SJCRH30 (cell line): ENCODE measurements at regions not wholly inside any gene's neighbourhood (a gene's known extent, or its start where the extent isn't known, plus 50 kb on each side); places are given as distances from the start of the nearest gene placed in this dataset.

Source experiments
- DNase-seq, 2 experiments: peaks; one replicate each; pipeline ENCODE4 v3.0.0-alpha.2; 2015 to 2020
- H3K27ac ChIP-seq: fragments of 250-450 bp; sonication (Bioruptor Pico); 2 replicates; pipeline ENCODE4 v1.5.1; 2020; ENCODE audit warnings: mild to moderate bottlenecking, moderate library complexity
- H3K27me3 ChIP-seq: fragments of 250-450 bp; sonication (Bioruptor Pico); 2 replicates; pipeline ENCODE4 v1.5.1; 2020; ENCODE audit warnings: mild to moderate bottlenecking, moderate library complexity
- H3K36me3 ChIP-seq: fragments of 250-450 bp; sonication (Bioruptor Pico); 2 replicates; pipeline ENCODE4 v1.5.1; 2020; ENCODE audit warnings: mild to moderate bottlenecking, moderate library complexity
- H3K4me1 ChIP-seq: fragments of 250-450 bp; sonication (Bioruptor Pico); 2 replicates; pipeline ENCODE4 v1.5.1; 2020; ENCODE audit warnings: mild to moderate bottlenecking, moderate library complexity
- H3K4me3 ChIP-seq: fragments of 250-450 bp; sonication (Bioruptor Pico); 2 replicates; pipeline ENCODE4 v1.5.1; 2020; ENCODE audit warnings: mild to moderate bottlenecking, moderate library complexity
- H3K9me3 ChIP-seq: fragments of 250-450 bp; sonication (Bioruptor Pico); replicated peaks from 2 replicates; pipeline ENCODE4 v1.5.1; 2020; ENCODE audit warnings: mild to moderate bottlenecking, moderate library complexity

- Histone ChIP-seq H3K36me3 (no peaks in the 10 kb centered on the region), H3K4me1 (peaks cover 7% of the 10 kb centered on the region; the same call in 1 of the 2 replicates), H3K4me3 (no peak overlapping the region), H3K9me3 (no peaks in the 10 kb centered on the region), H3K27ac (peak overlapping the region; percentile 24; the same call in 1 of the 2 replicates), H3K27me3 (no peaks in the 10 kb centered on the region)
- no peak for DNase-seq
Observed at GRCh38 chr11:97722721-97723120, 1298.0 kb upstream of the CNTN5 start.

- Histone ChIP-seq H3K36me3 (no peaks in the 10 kb centered on the region), H3K4me1 (no peaks in the 10 kb centered on the region), H3K9me3 (no peaks in the 10 kb centered on the region), H3K27ac (no peak overlapping the region), H3K4me3 (no peak overlapping the region), H3K27me3 (no peaks in the 10 kb centered on the region)
- no peak for DNase-seq
Observed at GRCh38 chr11:97729546-97730272, 1291.0 kb upstream of the CNTN5 start.

- H3K27ac ChIP-seq, result no peak overlapping the region
- no peaks in the 10 kb centered on the region for H3K36me3 ChIP-seq
- H3K27me3 ChIP-seq, result no peaks in the 10 kb centered on the region
- no peak overlapping the region for H3K4me3 ChIP-seq
- H3K9me3 ChIP-seq, result no peaks in the 10 kb centered on the region
- no peaks in the 10 kb centered on the region for H3K4me1 ChIP-seq
- no peak for DNase-seq
Observed at GRCh38 chr11:97732011-97732632, 1288.6 kb upstream of the CNTN5 start.

DNA sequence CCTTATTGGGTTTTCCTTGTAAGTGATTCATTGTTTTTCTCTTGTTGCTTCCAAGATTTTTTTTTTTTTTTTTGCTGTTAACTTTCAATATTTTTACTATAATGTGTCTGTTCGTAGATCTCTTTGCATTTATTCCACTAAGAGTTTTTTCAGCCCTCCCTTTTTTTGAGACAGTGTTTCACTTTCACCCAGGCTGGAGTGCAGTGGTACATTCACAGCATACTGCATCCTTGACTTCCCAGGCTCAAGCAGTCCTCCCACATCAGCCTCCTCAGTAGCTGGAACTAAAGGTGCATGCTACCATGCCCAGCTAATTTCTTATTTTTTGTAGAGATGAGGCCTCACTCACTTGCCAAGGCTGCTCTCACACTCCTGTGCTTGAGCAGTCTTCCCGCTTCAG lies 1282.0 kb upstream of the CNTN5 start:
- Histone ChIP-seq H3K4me1 (no peaks in the 10 kb centered on the region), H3K4me3 (no peak overlapping the region), H3K27ac (no peak overlapping the region), H3K9me3 (no peaks in the 10 kb centered on the region), H3K36me3 (no peaks in the 10 kb centered on the region), H3K27me3 (no peaks in the 10 kb centered on the region)
- no peak for DNase-seq

- no peaks in the 10 kb centered on the region for H3K36me3 ChIP-seq
- H3K4me3 ChIP-seq, result no peak overlapping the region
- no peaks in the 10 kb centered on the region for H3K9me3 ChIP-seq
- no peak overlapping the region for H3K27ac ChIP-seq
- H3K27me3 ChIP-seq, result no peaks in the 10 kb centered on the region
- H3K4me1 ChIP-seq, result no peaks in the 10 kb centered on the region
- DNase-seq, result no peak
Observed at GRCh38 chr11:97739932-97740800, 1280.6 kb upstream of the CNTN5 start.

- Histone ChIP-seq H3K27ac (no peak overlapping the region), H3K9me3 (no peaks in the 10 kb centered on the region), H3K4me3 (no peak overlapping the region), H3K27me3 (no peaks in the 10 kb centered on the region), H3K4me1 (no peaks in the 10 kb centered on the region), H3K36me3 (no peaks in the 10 kb centered on the region)
- no peak for DNase-seq
Observed at GRCh38 chr11:97740801-97741151, 1280.0 kb upstream of the CNTN5 start.

DNA sequence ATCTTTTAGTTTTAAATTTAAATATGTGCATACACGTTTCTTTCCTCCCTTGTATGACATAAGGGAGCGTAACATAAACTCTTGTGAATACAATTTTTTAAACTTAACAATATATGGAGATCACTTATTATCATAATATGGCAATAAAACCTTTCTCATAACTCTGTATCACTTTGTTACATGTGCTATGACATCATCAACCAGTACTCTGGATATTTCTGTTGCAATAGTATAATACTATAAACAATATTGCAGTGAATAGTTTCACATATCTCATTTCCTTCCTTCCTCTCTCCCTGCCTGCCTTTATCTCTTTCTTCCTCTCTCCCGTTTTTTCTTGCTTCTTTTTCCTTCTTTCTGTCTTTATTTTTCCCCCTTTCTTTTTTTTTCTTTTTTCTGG lies 1278.0 kb upstream of the CNTN5 start:
- no peak overlapping the region for H3K4me3 ChIP-seq
- H3K27me3 ChIP-seq, result no peaks in the 10 kb centered on the region
- H3K4me1 ChIP-seq, result no peaks in the 10 kb centered on the region
- no peaks in the 10 kb centered on the region for H3K36me3 ChIP-seq
- H3K9me3 ChIP-seq, result no peaks in the 10 kb centered on the region
- H3K27ac ChIP-seq, result no peak overlapping the region
- DNase-seq, result no peak

DNA sequence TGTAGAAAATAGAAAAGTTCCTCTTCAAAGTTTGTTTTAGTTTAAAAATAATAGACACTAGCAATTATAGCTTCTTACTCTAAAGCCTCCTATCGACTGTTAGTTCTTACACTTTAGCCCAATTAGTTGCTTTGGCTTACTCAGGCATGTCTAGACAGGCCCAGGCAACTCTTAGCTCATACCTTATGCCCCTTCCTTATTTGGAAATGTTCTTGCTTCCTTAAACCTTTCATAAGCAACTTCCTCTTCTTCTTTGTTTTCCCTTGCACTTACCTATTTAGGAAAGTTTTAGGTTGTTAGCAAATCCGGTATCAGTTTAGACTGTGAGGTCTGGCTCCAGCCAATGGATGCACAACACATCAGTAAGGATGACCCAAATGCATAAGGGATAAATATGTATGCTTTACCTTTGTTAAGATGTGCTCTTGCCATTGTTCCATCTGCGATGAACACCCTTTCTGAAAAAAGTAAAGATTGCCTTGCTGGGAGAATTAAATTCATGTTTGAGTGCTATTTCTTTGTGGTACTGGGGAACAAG lies 1277.5 kb upstream of the CNTN5 start:
- H3K4me3 ChIP-seq, result no peak overlapping the region
- peak in 1 of 2 experiments; percentile 7 for DNase-seq

DNA sequence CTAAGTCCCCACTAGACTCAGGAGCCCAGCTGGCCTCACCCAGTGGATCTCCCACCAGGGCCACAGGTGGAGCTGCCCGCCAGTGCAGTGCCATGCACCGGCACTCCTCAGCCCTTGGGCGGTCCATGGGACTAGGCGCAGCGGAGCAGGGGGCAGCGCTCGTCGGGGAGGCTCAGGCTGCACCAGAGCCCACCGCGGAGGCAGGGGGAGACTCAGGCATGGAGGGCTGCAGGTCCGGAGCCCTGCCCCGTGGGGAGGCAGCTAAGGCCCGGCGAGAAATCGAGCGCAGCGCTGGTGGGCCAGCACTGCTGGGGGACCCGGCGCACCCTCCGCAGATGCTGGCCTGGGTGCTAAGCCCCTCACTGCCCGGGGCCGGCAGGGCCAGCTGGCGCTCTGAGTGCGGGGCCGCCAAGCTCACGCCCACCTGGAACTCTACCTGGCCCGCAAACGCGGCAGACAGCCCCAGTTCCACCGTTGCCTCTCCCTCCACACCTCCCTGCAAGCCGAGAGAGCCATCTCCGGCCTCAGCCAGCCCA lies 1275.2 kb upstream of the CNTN5 start:
- no peaks in the 10 kb centered on the region for H3K4me1 ChIP-seq
- no peak overlapping the region for H3K27ac ChIP-seq
- no peaks in the 10 kb centered on the region for H3K36me3 ChIP-seq
- no peak for DNase-seq
- H3K27me3 ChIP-seq, result no peaks in the 10 kb centered on the region
- no peaks in the 10 kb centered on the region for H3K9me3 ChIP-seq
- no peak overlapping the region for H3K4me3 ChIP-seq

More for the DNA sequence above, 1277.5 kb upstream of the CNTN5 start:
- H3K4me1 ChIP-seq, result no peaks in the 10 kb centered on the region
- H3K27me3 ChIP-seq, result no peaks in the 10 kb centered on the region
- H3K9me3 ChIP-seq, result no peaks in the 10 kb centered on the region
- no peak overlapping the region for H3K27ac ChIP-seq
- no peaks in the 10 kb centered on the region for H3K36me3 ChIP-seq

GRCh38 chr11:97746818-97747217 lies 1273.9 kb upstream of the CNTN5 start:
- Histone ChIP-seq H3K27me3 (no peaks in the 10 kb centered on the region), H3K27ac (no peak overlapping the region), H3K9me3 (no peaks in the 10 kb centered on the region), H3K36me3 (no peaks in the 10 kb centered on the region), H3K4me3 (no peak overlapping the region), H3K4me1 (no peaks in the 10 kb centered on the region)
- no peak for DNase-seq

DNA sequence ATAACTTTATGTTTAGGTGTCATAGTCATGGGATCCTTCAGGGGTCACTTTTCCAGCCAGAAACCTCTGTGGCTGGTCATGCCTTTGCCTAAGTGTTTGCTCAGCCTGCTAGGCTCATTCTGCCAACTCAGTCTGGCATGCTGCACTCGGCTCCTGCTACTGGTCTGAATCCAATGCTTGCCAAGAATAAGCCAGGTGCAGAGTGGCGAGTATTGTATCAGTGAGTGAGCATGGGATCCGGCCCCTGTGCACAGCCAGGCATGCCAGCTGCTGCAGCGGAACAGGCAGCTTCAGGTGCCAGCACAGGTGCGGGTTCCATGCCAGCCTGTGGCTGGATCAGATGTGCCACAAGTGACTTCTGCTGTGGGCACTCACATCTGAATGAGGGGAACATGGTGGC lies 1269.3 kb upstream of the CNTN5 start:
- Histone ChIP-seq H3K4me1 (no peaks in the 10 kb centered on the region), H3K27me3 (no peaks in the 10 kb centered on the region), H3K36me3 (no peaks in the 10 kb centered on the region), H3K9me3 (no peaks in the 10 kb centered on the region), H3K27ac (no peak overlapping the region), H3K4me3 (no peak overlapping the region)
- DNase-seq, result no peak

DNA sequence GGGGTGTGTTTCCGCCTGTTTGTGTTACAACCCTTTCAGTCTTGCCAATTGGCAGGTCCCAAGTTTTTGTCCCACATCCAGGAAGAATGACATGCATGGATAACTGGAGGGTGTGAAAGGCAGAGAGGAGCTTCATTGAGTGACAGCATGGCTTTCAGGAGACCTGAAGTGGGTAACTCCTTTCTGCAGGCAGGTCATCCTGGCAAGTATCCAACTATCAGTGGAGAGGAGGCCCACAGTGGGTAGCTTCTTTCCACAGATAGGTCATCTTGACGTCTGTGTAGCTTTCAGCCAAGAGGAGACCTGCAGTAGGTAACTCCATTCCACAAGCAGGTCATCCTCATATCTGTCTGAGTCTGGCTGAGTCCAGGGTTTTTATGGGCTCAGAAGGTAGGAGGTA lies 1268.8 kb upstream of the CNTN5 start:
- Histone ChIP-seq H3K27me3 (no peaks in the 10 kb centered on the region), H3K27ac (no peak overlapping the region), H3K9me3 (no peaks in the 10 kb centered on the region), H3K4me3 (no peak overlapping the region), H3K36me3 (no peaks in the 10 kb centered on the region), H3K4me1 (no peaks in the 10 kb centered on the region)
- no peak for DNase-seq

- Histone ChIP-seq H3K27me3 (no peaks in the 10 kb centered on the region), H3K4me1 (no peaks in the 10 kb centered on the region), H3K9me3 (no peaks in the 10 kb centered on the region), H3K36me3 (no peaks in the 10 kb centered on the region), H3K27ac (no peak overlapping the region), H3K4me3 (no peak overlapping the region)
- DNase-seq, result no peak
Observed at GRCh38 chr11:97754976-97755375, 1265.8 kb upstream of the CNTN5 start.

GRCh38 chr11:97756571-97757335 lies 1264.0 kb upstream of the CNTN5 start:
- Histone ChIP-seq H3K36me3 (no peaks in the 10 kb centered on the region), H3K27me3 (no peaks in the 10 kb centered on the region), H3K4me3 (no peak overlapping the region), H3K4me1 (no peaks in the 10 kb centered on the region), H3K27ac (no peak overlapping the region), H3K9me3 (no peaks in the 10 kb centered on the region)
- DNase-seq, result no peak
